ENCODE measurements at regions not wholly inside any gene's neighbourhood (a gene's known extent, or its start where the extent isn't known, plus 50 kb on each side); places are given as distances from the start of the nearest gene placed in this dataset.

DNA sequence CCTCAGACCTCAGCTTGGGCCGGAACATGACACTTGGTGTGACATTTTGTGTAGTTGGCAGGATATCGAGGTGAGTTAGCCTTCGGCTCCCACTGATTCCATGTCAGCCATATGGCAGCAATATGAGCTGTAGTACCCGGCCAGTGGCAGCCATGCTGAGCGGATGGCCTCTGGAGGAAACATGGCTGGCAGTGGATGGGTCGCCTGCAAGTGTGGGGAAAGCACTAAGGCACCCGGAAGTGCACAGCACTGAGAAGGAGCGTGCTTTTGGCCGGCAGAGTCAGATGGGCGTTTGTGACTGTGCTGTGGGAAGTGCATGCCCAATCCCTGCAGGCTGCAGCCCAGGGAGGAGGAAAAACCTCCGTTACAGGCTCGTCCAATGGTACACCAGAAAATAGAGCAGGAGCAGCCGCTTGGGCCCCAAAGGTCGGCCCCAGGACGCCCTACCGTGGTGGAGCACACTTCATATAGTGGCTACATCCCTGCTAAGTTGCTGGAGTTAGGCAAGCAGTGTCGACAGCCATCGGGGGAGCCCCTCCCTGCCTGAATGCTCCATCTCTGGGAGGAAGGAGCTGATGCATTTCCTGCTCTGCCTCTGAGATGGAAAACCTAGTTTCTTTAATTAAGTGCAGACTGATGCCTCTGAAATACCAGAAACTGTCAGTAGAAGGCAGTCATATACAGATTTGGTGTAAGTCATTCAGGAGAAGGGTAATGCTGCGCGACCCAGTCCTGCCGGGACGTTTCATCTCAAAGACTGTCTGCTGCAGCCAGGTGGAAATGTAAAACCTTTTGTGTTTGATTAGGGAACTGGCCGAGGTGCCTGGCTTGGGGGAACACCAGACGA is 2185.8 kb upstream of the ACO1 start (continued):
- TF ChIP-seq BHLHE40 (IDR thresholded peaks at IDR 0.05; ENCODE audit: borderline replicate concordance in 1 of 2, low read depth in 2 of 2, low read length in 1 of 2), result no peak

GRCh38 chr9:30201024-30201423 is 2183.4 kb upstream of the ACO1 start:
- Histone ChIP-seq H3K4me2 (ENCODE audit: control insufficient read depth, insufficient read depth) (no peak overlapping the region), H3K79me2 (ENCODE audit: control insufficient read depth, insufficient read depth, low read length) (no peaks in the 10 kb centered on the region), H3K4me1 (ENCODE audit: control insufficient read depth, insufficient read depth, low read length) (no peaks in the 10 kb centered on the region), H3K27ac (ENCODE audit: control insufficient read depth, insufficient read depth) (no peak overlapping the region), H3K36me3 (ENCODE audit: control insufficient read depth in 2 of 2, insufficient read depth in 2 of 2, low read length in 1 of 2) (no peaks in the 10 kb centered on the region), H3K9me3 (replicated peaks; ENCODE audit: control insufficient read depth, insufficient read depth, low read length) (no peaks in the 10 kb centered on the region), H3K27me3 (replicated peaks in 1 of 2; ENCODE audit: control insufficient read depth in 2 of 2, insufficient read depth in 2 of 2, low read length in 1 of 2) (no peaks in the 10 kb centered on the region), H3K4me3 (no peak overlapping the region), H4K20me1 (ENCODE audit: control insufficient read depth, insufficient read depth) (no peaks in the 10 kb centered on the region), H2AFZ (ENCODE audit: control insufficient read depth, low read depth, low read length) (no peak overlapping the region), H3K9ac (ENCODE audit: control insufficient read depth, insufficient read depth, low read length) (no peak overlapping the region)
- whole genome bisulfite sequencing (ENCODE audit: insufficient coverage, insufficient replicate concordance, low lambda C conversion rate, missing lambda C conversion rate), result 33% methylated on average over 3 of the region's 3 CpGs
- ChIA-PET CTCF (no interaction called here), POLR2A (no interaction called here), RAD21 (ENCODE audit: unreplicated experiment) (no interaction called here), SMC1A (ENCODE audit: uncharacterized antibody, unreplicated experiment) (interaction anchor here (1.3 kb wide), 1 partner anchor 71 kb away, joined by 3 read pairs; no protein-coding TSS in a partner anchor)
- in situ Hi-C loops (cut with MboI) (no loop called here), intact Hi-C loops (cut with micrococcal nuclease; ENCODE audit: unreplicated experiment) (no loop called here)
- DNase-seq (ENCODE audit: low read depth, low spot score) (no peak), ATAC-seq (no peak), FAIRE-seq (no peak)
- TF ChIP-seq BCLAF1 (IDR thresholded peaks at IDR 0.05), result no peak
- no peak for TF ChIP-seq ATF2 (IDR thresholded peaks at IDR 0.05; ENCODE audit: low read length)
- TF ChIP-seq NR2C1 (IDR thresholded peaks at IDR 0.05), result no peak
- no peak for TF ChIP-seq NFXL1 (IDR thresholded peaks at IDR 0.05; ENCODE audit: borderline replicate concordance)
- TF ChIP-seq FOXK2 (IDR thresholded peaks at IDR 0.05), result no peak
- no peak for TF ChIP-seq KLF5 (IDR thresholded peaks at IDR 0.05; ENCODE audit: partially characterized antibody)
- TF ChIP-seq CBX3 (IDR thresholded peaks at IDR 0.05; ENCODE audit: borderline replicate concordance, low read depth), result no peak
- TF ChIP-seq, protein P1, sequence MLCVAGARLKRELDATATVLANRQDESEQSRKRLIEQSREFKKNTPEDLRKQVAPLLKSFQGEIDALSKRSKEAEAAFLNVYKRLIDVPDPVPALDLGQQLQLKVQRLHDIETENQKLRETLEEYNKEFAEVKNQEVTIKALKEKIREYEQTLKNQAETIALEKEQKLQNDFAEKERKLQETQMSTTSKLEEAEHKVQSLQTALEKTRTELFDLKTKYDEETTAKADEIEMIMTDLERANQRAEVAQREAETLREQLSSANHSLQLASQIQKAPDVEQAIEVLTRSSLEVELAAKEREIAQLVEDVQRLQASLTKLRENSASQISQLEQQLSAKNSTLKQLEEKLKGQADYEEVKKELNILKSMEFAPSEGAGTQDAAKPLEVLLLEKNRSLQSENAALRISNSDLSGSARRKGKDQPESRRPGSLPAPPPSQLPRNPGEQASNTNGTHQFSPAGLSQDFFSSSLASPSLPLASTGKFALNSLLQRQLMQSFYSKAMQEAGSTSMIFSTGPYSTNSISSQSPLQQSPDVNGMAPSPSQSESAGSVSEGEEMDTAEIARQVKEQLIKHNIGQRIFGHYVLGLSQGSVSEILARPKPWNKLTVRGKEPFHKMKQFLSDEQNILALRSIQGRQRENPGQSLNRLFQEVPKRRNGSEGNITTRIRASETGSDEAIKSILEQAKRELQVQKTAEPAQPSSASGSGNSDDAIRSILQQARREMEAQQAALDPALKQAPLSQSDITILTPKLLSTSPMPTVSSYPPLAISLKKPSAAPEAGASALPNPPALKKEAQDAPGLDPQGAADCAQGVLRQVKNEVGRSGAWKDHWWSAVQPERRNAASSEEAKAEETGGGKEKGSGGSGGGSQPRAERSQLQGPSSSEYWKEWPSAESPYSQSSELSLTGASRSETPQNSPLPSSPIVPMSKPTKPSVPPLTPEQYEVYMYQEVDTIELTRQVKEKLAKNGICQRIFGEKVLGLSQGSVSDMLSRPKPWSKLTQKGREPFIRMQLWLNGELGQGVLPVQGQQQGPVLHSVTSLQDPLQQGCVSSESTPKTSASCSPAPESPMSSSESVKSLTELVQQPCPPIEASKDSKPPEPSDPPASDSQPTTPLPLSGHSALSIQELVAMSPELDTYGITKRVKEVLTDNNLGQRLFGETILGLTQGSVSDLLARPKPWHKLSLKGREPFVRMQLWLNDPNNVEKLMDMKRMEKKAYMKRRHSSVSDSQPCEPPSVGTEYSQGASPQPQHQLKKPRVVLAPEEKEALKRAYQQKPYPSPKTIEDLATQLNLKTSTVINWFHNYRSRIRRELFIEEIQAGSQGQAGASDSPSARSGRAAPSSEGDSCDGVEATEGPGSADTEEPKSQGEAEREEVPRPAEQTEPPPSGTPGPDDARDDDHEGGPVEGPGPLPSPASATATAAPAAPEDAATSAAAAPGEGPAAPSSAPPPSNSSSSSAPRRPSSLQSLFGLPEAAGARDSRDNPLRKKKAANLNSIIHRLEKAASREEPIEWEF (IDR thresholded peaks at IDR 0.05; ENCODE audit: insufficient replicate concordance, low read depth, low read length), result no peak
- TF ChIP-seq ZNF24 (IDR thresholded peaks at IDR 0.05), result no peak
- TF ChIP-seq IKZF1 (conservative IDR thresholded peaks at IDR 0.05), result no peak
- BruUV-seq (replicated peaks), result no TSS peak
